Stimulated activated CD8-positive, alpha-beta memory T cell treated with anti-CD3 and anti-CD28 coated beads, Interleukin-4, amount 100 ng/mL, for 24 hours (primary cell): ENCODE measurements at regions not wholly inside any gene's neighbourhood (a gene's known extent, or its start where the extent isn't known, plus 50 kb on each side); places are given as distances from the start of the nearest gene placed in this dataset.

Source experiments
- DNase-seq: peaks from one replicate; pipeline ENCODE4 v3.0.0-alpha.2; 2020; ENCODE audit warnings: low read depth

DNA sequence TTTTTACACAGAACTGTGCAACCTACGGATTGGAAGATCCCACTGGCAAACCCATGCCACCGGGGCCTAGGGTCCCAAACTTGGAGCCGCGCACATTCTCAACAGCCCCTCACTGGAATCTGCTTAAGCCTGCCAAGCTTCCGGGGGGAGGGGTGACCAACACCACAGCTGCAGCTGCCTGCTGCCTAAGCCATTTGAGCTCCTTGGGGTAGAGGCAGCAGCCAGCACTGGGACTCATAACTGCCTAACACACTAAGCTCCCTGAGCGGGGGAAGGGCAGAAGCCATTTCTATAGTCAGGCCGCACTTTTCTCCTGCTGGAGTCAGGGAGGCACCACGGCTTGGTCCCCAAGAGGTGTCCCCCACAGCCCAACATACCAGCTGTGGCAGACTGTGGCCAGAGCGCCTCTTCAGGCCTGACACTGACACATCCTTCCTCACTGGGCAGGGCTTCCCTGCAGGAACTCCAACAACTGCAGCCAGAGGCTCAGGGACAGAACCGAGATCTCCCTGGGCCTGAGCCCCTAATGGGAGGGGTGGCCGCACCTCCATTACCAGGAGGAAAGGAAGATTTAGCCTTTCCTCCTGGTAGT, 270.3 kb upstream of the ECI2 start:
- no peak for DNase-seq

DNA sequence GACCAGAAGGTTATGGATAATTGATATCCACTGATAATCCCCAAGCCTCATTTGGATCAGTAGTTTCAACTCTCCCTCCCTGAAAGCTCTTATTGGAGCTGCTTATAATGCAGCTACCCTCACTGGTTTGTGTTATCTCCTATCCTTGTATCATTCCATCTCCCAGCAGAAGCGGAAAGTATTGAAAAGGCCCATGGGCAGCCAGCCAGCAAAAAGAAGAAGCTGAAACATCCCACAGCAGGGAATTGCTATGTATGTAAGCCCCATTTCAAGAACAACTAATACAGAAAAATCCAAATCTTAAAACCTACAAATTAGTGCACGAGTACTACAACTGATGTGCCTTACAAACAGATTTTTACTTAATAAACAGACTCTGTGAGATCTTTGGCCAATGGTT, 269.0 kb upstream of the ECI2 start:
- no peak for DNase-seq

DNA sequence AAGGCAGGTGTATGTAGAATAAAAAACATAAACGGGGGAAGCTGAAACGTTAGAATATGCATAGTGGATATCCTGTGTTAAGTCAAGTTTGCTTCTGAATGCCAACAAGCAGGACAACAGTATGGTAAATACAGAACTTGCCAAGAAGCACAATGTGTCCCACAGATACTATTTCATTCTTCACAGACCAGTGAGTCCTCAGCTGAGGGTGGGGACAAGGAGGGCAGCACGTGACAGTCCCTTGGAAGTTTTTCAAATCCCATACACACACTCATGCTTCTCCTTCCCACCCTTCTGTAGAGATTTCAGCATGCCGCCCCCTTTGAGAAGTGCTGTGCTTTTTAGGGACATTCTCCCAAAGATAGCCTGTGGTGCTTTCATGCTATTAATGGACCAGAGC, 268.5 kb upstream of the ECI2 start:
- no peak for DNase-seq

DNA sequence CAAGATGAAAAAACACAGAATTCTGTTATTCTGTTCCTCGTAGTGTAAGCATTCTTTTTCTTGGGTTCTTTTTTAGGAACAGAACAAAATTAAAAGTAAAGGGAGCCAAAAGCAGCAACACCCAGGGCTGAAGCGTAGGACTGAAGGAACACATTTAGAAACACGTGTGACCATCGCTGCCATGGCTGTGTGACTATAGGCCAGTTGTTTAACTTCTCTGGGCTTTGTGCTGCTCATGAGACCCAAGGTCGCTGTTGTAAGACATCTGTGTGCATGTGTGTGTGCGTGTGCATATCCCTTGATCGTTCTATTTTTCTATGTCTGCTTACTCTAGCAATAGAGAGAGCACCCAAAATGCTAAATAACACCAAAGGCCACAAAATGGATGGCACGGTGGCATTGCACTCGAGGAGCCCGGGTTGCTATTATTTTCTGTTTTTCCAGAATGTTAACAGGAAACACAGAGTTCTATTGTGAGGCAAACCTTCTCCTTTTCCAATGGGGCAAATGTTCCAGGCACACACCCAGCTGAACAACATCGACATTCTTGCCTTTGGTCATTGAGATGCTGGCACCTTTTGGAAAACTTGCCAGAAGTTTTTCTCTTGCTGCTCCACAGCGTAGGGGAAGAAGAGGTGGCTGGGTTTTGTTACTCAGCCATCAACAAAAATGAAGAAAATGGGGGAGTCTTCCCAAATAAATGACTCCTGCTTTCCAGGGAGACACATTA, 267.8 kb upstream of the ECI2 start:
- DNase-seq, result no peak

DNA sequence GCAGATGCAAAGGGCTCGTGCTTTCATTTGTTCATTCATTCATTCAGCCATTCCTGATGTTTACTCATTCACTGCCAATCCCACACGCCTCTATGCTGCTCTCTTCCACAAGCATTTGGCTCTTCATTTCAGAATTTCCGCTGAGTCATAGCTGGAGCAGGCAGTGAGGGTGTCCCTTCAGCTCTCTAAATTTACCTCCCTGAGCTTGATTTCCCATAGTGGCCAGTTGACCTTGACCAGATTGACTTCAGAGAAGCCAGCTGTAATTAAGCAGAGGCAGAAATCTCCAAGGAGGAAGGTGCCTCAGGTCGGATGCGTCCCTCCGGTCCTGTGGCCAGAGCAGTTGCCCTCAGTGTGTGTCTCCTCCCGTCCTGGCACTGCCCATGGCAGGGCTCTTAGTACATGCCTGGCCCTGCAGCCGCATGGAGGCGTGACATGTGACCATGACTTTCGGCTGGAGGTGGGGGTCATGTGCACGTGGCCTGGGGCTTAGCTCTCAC, 267.2 kb upstream of the ECI2 start:
- no peak for DNase-seq

DNA sequence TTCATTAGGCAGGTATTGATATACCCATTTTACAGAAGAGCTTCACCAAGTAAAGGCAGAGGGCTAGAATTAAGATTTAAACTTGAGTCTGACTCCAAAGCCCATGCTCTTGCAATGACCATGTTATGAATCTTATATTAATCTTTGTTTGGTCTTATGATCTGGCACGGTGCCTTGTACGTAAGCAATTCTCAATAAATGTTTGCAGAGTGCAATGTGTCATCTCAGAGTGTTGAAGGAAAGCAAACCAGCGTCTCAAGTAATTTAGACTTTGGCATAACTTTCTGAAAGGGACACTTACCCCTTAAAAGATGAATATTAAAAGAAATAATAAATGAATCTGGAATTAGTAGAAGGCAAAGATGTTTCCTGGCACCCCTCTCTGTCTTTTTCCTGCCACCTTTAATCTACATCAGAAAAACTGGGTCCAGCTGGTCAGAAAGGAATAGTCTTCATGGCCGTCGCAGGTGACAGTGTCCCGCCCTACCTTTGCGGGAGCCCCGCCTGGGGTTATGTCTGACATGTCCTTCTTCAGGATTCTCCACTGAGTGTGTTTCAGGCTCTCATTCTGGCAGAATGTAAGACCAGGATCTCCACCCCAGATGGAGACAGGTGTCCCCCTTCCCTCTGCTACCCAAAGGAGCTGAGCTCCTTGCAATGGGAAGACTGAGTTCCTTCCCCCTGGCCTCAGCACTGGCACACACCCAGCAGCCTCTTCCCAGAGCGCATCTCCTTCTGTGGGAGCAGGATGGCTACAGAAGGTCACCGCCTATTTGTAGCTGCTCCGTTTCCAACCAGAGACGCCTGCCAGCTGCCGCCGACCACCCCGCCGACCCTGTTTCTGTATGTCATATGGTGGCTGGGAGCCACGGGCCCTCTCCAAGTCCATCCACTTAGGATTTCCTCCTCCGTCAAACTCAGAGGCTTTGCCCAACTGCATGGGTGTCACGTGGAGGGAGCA, 266.3 kb upstream of the ECI2 start:
- no peak for DNase-seq

DNA sequence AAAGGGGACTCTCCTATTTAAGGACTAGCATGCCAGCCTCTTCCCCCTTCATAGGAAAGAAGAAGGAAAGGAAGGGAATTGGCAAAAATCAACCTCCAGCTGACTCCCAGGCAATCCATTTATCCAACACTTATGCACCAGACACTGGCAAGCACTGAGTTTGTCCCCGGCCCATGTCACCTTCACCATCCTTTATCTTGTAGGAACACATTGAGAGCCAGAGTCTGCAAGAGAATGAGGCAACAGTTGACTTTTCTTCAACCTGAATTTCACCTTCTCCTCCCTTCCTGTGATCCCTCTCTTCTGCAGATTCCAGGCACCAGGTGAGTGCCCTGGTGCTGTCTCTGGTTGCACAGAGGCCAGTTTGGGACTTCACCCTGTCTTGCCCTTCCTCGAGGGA, 264.3 kb upstream of the ECI2 start:
- DNase-seq, result no peak

DNA sequence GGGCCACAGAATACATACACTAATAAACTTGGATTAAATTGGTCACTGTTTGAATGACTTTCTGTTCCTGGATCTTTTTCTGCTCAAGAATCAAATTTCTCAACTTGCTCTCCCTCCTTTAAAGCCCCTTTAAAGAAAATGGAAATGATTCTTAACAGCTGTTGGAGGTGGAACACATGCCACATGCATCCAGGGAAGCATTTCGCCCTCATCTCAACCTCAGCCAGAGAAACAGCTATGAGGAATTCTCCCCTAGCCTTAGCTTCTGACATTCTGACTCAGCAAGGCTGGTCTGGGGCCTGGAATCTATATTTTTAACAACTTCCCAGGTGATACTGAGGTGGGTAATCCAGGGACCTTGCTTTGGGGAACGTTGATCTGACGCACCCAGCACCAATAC, 263.4 kb upstream of the ECI2 start:
- DNase-seq, result no peak

DNA sequence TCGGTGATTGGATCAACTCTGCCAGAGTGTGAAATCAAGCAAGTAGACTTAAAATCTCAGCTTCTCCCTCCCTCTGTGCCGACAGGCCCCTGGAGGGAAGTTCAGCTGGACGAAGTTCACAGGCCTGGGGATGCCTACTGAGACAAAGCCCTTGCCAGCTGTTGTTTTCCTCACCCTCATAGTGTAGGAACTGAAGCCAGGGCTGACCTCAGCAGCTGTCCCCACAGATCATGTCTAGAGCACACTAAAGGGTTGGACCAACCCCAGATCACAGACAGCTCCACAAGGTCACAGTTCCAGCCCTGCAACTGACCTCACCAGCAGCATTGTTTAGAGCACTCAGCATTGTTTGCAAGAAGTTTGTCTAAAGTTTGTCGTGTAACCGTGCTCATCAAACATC, 261.9 kb upstream of the ECI2 start:
- no peak for DNase-seq

DNA sequence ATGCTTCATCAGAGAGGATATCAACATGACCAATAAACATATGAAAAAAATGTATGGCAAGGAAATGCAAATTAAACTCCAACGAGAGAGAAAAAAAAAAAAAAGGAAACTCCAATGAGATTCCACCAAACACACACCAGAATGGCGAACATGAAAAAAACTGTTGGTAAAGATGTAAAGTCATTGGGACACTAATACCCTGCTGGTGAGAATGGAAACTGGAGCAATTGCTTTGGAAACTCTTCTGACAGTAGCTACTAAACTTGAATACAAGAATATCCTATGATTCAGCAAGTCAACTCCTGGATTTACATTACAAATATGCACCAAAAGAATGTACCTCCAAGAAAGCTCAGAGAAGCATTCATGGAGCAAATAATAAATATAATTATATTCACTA, 260.7 kb upstream of the ECI2 start:
- no peak for DNase-seq

DNA sequence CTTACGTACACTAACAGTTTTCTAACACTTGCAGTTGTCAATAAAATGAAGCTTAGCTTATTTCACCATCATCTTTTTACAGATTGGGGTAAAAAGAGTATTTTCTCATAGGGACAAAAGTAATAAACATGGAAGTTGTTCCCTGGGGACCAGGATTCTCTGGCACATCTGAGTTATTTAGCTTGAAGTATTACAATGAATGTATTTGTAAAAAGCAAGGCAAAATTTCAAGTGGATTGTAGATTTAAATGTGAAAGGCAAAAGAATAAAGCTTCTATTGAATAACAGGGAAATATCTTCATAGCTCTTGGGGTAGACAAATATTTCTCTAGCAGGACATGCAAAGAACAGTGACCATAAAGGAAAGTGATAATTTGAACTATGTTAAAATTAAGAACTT, 260.0 kb upstream of the ECI2 start:
- DNase-seq, result no peak

DNA sequence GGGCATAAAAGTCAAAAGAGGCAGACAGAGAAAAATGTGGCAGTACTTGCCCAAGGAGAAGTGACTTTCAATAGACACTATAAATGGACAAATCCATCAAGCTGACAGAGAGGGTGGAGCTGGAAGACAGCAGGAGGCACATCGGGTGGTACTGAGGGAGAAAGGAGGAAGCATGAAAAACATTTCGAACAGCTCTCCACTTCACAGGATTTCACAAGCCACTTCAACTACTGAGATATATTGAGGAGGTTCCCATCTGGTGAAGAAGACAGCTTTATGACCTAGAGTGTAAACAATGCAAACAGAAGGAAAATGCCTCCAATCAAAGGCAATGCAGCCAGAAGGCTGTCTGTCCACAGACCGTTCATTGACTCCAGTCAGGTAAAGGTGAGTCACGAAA, 259.4 kb upstream of the ECI2 start:
- DNase-seq, result no peak

DNA sequence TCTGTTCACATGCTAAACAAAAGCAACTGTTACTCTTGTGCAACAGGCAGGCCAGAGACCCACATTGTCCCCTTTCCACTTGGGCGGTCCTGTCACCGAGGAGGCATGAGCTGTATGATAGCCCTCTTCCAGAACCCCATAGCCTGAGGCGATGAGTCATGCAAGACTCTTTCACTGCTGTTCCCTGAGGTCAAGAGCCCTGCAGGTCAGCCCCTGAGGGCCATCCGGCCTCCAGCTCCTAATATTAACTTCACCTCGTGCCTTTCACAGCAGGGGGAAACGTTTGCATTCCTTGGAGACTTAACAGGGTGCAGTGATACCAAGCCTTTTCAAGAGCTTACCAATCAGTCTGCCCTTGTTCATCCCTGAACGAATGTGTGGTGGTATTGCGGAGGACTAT, 253.3 kb upstream of the ECI2 start:
- no peak for DNase-seq

DNA sequence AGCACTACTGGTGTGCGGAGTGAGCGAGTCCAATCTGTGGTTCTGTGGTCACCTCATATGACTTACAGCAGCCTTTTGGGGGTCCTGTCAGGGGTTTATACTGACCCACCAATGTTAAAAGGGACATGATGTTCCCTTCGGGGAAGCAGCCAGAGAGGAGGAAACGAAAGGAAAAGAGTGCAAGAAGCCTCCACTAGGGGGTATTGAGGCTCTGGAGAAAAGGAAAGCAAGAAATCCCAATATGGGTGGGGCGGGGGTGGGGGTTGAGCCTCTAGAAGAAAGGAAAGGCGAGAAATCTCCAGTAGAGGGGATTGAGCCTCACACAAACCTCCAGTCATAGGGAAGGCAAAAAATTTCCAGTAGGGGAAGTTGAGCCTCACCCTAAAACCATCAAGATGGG, 249.3 kb upstream of the ECI2 start:
- DNase-seq, result no peak

DNA sequence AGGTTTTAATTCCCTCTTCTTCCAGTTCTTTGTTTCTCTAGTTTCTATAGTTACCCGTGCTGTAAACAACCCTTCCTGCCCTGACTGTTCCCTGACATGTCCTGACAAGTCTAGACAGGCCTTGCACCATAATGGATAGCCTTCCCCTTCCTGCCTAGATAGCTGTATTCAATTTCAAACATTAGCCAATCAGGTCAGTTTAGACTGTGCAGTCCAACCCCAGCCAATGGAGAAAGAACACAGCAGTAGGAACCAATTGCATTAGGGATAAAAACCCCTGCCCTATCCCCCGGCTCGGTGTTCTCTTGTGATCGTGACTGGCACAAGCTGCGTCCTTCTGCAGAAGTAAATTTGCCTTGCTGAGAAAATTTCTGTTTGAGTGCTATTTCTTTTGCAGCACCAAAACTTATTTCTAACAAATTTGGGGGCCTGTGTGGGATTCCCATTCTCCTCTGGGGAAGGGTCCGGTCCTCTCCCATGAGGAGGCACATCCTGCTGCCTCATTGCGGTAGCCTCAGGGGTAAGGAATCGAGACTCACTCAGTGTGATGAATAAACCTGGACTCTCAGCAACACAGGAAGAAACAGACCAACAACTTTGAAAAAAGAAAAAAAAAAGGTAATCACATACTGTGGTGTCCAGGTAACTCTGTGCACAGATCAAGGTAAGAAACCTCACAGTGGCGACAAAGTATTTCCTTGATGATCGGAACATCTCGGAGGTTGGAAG, 248.7 kb upstream of the ECI2 start:
- DNase-seq, result no peak

DNA sequence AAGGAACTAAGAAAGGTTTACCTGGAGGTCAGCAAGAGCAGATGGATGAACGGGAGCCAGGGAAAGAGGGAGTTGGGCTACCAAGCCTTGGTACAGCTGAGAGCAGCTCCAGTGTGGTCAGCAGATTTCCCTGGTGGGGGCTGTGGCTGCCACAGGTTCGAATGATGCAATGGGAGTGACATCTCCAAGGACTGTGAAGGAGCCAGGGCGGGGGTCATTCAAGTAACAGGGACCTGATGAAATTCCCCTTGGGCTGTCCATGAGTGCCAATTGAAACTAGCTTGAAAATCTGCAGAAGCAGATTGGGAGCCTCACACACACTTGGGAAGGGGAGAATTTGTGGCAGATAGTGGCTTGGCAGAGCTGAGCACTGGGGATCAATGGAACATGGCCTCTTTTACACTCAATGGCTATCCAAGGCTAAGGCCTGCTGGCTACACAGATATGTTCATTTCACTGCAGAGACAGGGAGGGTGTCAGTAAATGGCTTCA, 247.0 kb upstream of the ECI2 start:
- no peak for DNase-seq

DNA sequence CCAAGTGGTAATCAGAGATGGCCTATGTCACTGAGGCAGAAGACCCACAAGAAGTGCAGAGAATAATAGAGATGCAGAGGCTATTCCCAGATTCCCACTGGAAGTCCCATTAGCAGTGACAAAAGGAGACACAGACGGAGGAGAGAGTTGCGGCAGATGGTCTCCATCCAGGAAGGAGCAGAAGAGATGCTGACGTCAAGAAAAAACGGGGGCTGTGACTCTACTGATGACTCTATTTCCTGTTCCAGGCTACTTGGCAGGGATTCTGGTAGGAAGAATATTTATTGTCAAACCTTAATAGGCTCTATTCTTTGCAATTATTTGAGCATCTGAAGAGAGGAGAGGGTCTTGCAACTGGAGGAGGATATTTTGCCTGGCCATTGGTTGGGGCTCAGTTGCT, 246.0 kb upstream of the ECI2 start:
- DNase-seq, result no peak

DNA sequence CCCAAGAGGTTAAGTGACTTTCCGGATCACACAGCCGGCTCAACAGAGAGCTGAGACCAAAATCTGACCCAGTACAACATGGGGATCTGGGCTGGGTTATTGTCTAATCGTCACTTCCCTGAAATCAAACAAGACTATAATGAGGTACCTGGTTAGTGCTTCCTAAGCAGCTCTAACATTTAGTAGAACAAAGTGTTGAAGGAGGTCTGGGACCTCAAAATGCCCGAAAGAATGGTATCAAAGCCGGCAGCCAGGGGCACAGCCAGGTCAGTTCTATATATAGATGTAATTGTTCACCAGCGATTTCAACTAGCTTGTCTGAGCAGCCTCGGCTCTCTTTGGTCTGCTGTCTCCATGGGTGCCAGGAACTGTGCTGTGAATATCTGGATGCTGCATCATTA, 245.5 kb upstream of the ECI2 start:
- DNase-seq, result no peak

DNA sequence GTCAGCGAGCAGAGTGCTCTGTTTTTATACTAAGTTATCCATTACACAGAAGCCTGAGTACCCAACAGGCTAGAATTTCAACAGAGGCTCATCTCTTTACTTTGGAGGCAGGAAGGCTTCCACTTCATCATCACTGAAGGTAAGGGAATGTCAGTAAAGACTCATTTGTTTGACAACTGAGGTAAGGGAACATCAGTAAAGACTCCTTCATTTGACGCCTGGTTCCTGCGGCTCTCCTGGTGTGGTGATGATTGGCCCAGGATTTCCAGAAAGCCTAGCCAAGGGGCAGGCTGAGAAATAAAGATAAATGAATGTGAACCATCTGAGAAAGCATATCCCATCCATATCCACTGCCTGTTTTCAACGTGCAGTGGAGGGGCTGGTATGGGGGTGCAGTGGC, 244.6 kb upstream of the ECI2 start:
- no peak for DNase-seq

DNA sequence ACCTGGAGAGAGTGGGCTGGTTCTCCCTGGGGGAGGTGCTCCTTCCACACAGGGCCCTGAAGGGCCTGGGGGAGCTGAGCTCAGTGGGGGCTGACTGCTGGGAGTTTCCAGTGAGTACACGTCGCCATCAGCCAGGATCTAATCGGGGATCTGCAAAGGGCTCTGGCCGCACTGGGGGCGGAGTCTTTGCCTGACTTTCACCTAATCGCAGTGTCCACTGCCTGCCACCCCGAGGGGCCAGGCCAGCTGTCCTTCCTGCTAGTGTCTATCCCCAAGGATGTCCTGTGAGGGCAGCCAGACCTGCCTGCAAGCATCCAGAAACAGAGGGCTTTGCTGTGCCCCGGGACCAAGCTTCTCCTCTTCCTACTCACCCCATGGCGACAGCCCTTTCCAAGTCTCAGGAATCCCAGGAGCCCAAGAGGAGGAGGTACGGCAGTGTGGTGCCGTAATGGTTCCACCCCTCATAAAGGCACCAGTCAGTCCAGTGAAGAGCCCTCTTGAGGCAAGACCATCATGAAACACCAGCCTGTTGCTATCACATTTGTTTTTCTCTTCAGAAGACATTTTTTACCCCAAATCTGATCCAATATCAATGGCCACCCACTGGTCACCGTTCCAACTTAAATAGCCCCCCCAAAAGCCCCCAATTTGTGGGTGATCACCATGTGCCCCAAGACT, 243.1 kb upstream of the ECI2 start:
- DNase-seq, result no peak

DNA sequence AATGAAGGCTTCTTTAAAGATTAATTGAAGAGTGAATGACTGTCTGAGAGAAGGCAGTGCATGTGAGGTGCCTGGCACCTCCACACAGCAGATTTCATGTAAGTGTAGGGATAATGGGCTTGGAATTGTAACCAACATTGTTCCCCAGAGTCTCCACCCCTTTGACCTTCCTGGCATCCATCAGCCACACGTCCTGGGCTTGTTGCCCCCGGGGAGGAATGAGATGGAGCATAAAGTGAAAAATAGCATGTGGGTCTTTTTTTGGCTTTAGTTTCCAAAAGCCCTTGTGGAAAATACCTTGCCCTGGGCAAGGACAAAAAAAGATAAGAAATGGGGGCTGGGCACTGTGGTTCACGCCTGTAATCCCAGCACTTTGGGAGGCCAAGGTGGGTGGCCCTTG, 242.2 kb upstream of the ECI2 start:
- no peak for DNase-seq

DNA sequence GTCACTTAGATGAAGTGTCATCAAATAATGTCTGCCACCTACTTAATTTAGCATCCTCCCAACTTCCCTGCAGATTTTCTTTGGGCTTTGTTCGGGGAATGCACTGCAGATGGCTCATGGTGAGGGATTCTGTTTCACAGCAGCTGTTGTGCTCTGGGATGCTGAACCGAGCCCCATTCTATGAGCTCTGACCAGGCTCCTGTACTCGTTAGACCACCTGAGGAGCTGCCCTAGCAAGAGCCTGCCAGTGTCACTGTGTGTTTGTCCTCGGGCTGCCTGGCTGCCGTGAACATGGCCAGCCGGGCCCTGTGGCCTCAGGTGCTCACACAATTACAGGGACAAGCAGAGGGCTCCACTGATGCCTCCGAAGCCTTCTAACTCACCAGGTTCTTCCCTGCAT, 238.8 kb upstream of the ECI2 start:
- no peak for DNase-seq
